ENCODE measurements at regions not wholly inside any gene's neighbourhood (a gene's known extent, or its start where the extent isn't known, plus 50 kb on each side); places are given as distances from the start of the nearest gene placed in this dataset.

- no peaks in the 10 kb centered on the region for H3K36me3 ChIP-seq (ENCODE audit: control insufficient read depth, insufficient read depth, low read length)
- TF ChIP-seq, protein P1, sequence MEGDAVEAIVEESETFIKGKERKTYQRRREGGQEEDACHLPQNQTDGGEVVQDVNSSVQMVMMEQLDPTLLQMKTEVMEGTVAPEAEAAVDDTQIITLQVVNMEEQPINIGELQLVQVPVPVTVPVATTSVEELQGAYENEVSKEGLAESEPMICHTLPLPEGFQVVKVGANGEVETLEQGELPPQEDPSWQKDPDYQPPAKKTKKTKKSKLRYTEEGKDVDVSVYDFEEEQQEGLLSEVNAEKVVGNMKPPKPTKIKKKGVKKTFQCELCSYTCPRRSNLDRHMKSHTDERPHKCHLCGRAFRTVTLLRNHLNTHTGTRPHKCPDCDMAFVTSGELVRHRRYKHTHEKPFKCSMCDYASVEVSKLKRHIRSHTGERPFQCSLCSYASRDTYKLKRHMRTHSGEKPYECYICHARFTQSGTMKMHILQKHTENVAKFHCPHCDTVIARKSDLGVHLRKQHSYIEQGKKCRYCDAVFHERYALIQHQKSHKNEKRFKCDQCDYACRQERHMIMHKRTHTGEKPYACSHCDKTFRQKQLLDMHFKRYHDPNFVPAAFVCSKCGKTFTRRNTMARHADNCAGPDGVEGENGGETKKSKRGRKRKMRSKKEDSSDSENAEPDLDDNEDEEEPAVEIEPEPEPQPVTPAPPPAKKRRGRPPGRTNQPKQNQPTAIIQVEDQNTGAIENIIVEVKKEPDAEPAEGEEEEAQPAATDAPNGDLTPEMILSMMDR (IDR thresholded peaks at IDR 0.05; ENCODE audit: insufficient read depth, low read length, severe bottlenecking) = no peak
- FAIRE-seq = no peak
- peak; percentile 74 for DNase-seq (ENCODE audit: low read depth)
- no peaks in the 10 kb centered on the region for H3K27me3 ChIP-seq (ENCODE audit: control insufficient read depth, insufficient read depth, low read length)
- no peak overlapping the region for H3K4me3 ChIP-seq (ENCODE audit: low read depth, low read length)
Measured at GRCh38 chr13:44259045-44260027, 114.3 kb upstream of the SERP2 start.

- TF ChIP-seq, protein P1 (IDR thresholded peaks at IDR 0.05; ENCODE audit: insufficient read depth, low read length, severe bottlenecking) = no peak
Measured at GRCh38 chr13:44260336-44260735, 113.3 kb upstream of the SERP2 start.

GRCh38 chr13:44263751-44264620 lies 109.6 kb upstream of the SERP2 start:
- Histone ChIP-seq H3K27me3 (ENCODE audit: control insufficient read depth, insufficient read depth, low read length) (no peaks in the 10 kb centered on the region), H3K36me3 (ENCODE audit: control insufficient read depth, insufficient read depth, low read length) (no peaks in the 10 kb centered on the region), H3K4me3 (ENCODE audit: low read depth, low read length) (no peak overlapping the region)
- TF ChIP-seq, protein P1 (IDR thresholded peaks at IDR 0.05; ENCODE audit: insufficient read depth, low read length, severe bottlenecking) = no peak
- DNase-seq (ENCODE audit: low read depth) = peak; percentile 40
- no peak for FAIRE-seq

More at GRCh38 chr13:44260336-44260735, 113.3 kb upstream of the SERP2 start:
- no peaks in the 10 kb centered on the region for H3K36me3 ChIP-seq (ENCODE audit: control insufficient read depth, insufficient read depth, low read length)
- no peaks in the 10 kb centered on the region for H3K27me3 ChIP-seq (ENCODE audit: control insufficient read depth, insufficient read depth, low read length)
- DNase-seq (ENCODE audit: low read depth) (no peak), FAIRE-seq (no peak)
- no peak overlapping the region for H3K4me3 ChIP-seq (ENCODE audit: low read depth, low read length)

- TF ChIP-seq, protein P1 (IDR thresholded peaks at IDR 0.05; ENCODE audit: insufficient read depth, low read length, severe bottlenecking) = no peak
- no peaks in the 10 kb centered on the region for H3K36me3 ChIP-seq (ENCODE audit: control insufficient read depth, insufficient read depth, low read length)
Measured at GRCh38 chr13:44266305-44266704, 107.3 kb upstream of the SERP2 start.

DNA sequence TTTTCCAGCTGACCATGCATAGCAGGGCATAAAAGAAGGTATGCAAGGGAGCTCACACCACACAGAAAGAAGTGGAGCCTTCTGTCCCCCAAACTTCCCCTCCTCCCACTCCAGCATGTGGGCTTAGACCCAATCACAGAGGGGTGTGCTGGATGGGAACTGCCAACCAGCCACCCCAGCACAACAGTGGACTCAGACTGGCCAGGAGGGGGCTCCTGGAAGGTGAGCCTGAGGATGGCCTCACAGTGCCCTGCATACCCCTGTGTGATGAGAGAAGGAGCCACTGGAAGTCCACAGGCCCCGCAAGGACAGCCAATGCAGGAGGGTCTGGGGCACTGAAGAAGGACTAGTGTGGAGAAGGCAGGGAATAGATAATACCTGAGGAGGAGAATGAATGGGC lies 106.9 kb upstream of the SERP2 start:
- H3K4me3 ChIP-seq (ENCODE audit: low read depth, low read length) = no peak overlapping the region
- TF ChIP-seq, protein P1 (IDR thresholded peaks at IDR 0.05; ENCODE audit: insufficient read depth, low read length, severe bottlenecking) = no peak
- no peak for DNase-seq (ENCODE audit: low read depth)
- no peaks in the 10 kb centered on the region for H3K36me3 ChIP-seq (ENCODE audit: control insufficient read depth, insufficient read depth, low read length)
- H3K27me3 ChIP-seq (ENCODE audit: control insufficient read depth, insufficient read depth, low read length) = no peaks in the 10 kb centered on the region
- FAIRE-seq = no peak

More at GRCh38 chr13:44266305-44266704, 107.3 kb upstream of the SERP2 start:
- FAIRE-seq (no peak), DNase-seq (ENCODE audit: low read depth) (no peak)
- Histone ChIP-seq H3K4me3 (ENCODE audit: low read depth, low read length) (no peak overlapping the region), H3K27me3 (ENCODE audit: control insufficient read depth, insufficient read depth, low read length) (no peaks in the 10 kb centered on the region)

Data from bronchial epithelial cell (primary cell).